Type B pancreatic cell (in vitro differentiated cells): ENCODE measurements at regions not wholly inside any gene's neighbourhood (a gene's known extent, or its start where the extent isn't known, plus 50 kb on each side); places are given as distances from the start of the nearest gene placed in this dataset.

ENCODE experiments used
- DNase-seq: peaks from one replicate; pipeline ENCODE4 v3.0.0; 2021; ENCODE audit warnings: mixed read lengths; ENCODE audit not compliant: unreplicated experiment; ENCODE audit errors: extremely low spot score
- H3K27ac Mint-ChIP-seq: 2 replicates; pipeline ENCODE4 v1.8.0; 2021; ENCODE audit warnings: mild to moderate bottlenecking, mixed read lengths
- H3K27me3 Mint-ChIP-seq: 2 replicates; pipeline ENCODE4 v1.8.0; 2021; ENCODE audit warnings: mixed read lengths
- H3K36me3 Mint-ChIP-seq: 2 replicates; pipeline ENCODE4 v1.8.0; 2021; ENCODE audit warnings: mixed read lengths
- H3K4me1 Mint-ChIP-seq: one replicate; pipeline ENCODE4 v1.8.0; 2021; ENCODE audit warnings: mixed read lengths; ENCODE audit not compliant: unreplicated experiment
- H3K4me3 Mint-ChIP-seq: 2 replicates; pipeline ENCODE4 v1.8.0; 2021; ENCODE audit warnings: mild to moderate bottlenecking, mixed read lengths
- H3K9me3 Mint-ChIP-seq: 2 replicates; pipeline ENCODE4 v1.8.0; 2021; ENCODE audit warnings: mixed read lengths
- CTCF ChIP-seq: fragments of 200-600 bp; sonication (generic); conservative IDR thresholded peaks from 2 replicates; pipeline ENCODE4 v1.5.0; 2021; ENCODE audit warnings: antibody characterized with exemption, mild to moderate bottlenecking

DNA sequence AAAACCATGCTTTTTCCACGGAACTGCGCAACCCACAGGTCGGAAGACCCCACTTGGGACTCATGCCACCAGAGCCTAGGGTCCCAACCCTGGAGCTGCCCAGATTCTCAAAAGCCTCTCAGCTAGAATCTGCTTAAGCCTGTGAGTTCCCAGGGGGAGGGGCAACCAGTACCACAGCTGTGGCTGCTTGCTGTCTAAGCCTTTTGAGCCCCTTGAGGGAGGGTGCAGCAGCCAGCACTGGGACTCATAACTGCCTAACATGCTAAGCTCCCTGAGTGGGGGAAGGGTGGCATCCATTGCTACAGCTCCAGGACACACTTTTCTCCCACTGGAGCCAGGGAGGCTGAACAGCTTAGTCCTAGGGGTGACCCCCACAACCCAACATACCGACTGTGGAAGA lies 485.6 kb upstream of the GRM3 start:
- H3K36me3 Mint-ChIP-seq, result no peaks in the 10 kb centered on the region
- H3K27me3 Mint-ChIP-seq, result peaks cover 3% of the 10 kb centered on the region
- H3K4me3 Mint-ChIP-seq, result no peak overlapping the region
- no peak for DNase-seq
- no peak overlapping the region for H3K27ac Mint-ChIP-seq
- no peak for TF ChIP-seq CTCF
- no peaks in the 10 kb centered on the region for H3K9me3 Mint-ChIP-seq
- no peaks in the 10 kb centered on the region for H3K4me1 Mint-ChIP-seq

GRCh38 chr7:86155623-86156022 lies 488.1 kb upstream of the GRM3 start:
- no peak for TF ChIP-seq CTCF
- Mint-ChIP-seq H3K4me1 (no peaks in the 10 kb centered on the region), H3K36me3 (no peaks in the 10 kb centered on the region), H3K9me3 (no peaks in the 10 kb centered on the region), H3K27me3 (peaks cover 3% of the 10 kb centered on the region), H3K27ac (no peak overlapping the region), H3K4me3 (no peak overlapping the region)
- no peak for DNase-seq

DNA sequence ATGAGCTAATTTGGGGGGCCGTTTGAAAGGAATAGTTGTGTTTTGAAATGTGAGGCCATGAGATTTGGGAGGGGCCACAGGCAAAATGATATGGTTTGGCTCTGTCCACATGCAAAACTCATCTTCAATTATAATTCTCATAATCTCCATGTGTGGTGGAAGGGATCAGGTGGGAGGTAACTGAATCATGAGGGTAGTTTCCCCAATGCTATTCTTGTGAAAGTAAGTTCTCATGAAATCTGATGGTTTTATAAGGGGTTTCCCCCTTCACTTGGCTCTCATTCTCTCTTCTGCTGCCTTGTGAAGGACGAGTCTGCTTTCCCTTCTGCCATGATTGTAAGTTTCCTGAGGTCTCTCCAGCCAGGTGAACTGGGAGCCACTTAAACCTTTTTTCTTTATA lies 490.8 kb upstream of the GRM3 start:
- Mint-ChIP-seq H3K27me3 (no peaks in the 10 kb centered on the region), H3K9me3 (no peaks in the 10 kb centered on the region), H3K27ac (no peak overlapping the region), H3K4me3 (no peak overlapping the region), H3K4me1 (no peaks in the 10 kb centered on the region), H3K36me3 (no peaks in the 10 kb centered on the region)
- TF ChIP-seq CTCF, result no peak
- no peak for DNase-seq

GRCh38 chr7:86149024-86149665 lies 494.6 kb upstream of the GRM3 start:
- Mint-ChIP-seq H3K27me3 (no peaks in the 10 kb centered on the region), H3K27ac (no peak overlapping the region), H3K9me3 (no peaks in the 10 kb centered on the region), H3K36me3 (no peaks in the 10 kb centered on the region), H3K4me3 (no peak overlapping the region), H3K4me1 (no peaks in the 10 kb centered on the region)
- no peak for DNase-seq
- no peak for TF ChIP-seq CTCF

DNA sequence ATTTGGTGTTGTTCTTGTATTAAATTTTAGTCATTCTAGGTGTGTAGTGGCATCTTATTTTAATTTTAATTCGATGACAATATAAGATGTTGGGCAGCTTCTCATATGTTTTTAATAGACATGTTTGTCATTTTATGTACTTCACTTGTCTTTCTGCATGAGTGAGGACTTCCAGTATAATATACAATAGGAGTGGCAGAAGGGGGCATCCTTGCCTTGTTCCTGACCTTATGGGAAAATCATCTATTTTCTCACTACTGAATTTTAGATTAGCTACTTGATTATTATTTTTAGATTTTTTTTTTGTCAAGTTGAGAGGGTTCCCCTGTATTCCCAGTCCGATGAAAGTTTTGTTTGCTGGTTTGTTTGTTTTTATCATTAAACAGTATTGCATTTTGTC lies 495.2 kb upstream of the GRM3 start:
- no peak for TF ChIP-seq CTCF
- Mint-ChIP-seq H3K27me3 (no peaks in the 10 kb centered on the region), H3K4me3 (no peak overlapping the region)

GRCh38 chr7:86137343-86137742 lies 506.4 kb upstream of the GRM3 start:
- no peak for TF ChIP-seq CTCF

More for the DNA sequence above, 495.2 kb upstream of the GRM3 start:
- Mint-ChIP-seq H3K9me3 (no peaks in the 10 kb centered on the region), H3K4me1 (no peaks in the 10 kb centered on the region), H3K27ac (no peak overlapping the region), H3K36me3 (no peaks in the 10 kb centered on the region)
- DNase-seq, result no peak

More at GRCh38 chr7:86137343-86137742, 506.4 kb upstream of the GRM3 start:
- Mint-ChIP-seq H3K27ac (no peak overlapping the region), H3K36me3 (no peaks in the 10 kb centered on the region), H3K27me3 (no peaks in the 10 kb centered on the region), H3K4me3 (no peak overlapping the region), H3K9me3 (no peaks in the 10 kb centered on the region), H3K4me1 (no peaks in the 10 kb centered on the region)
- DNase-seq, result no peak
